Endothelial cell of umbilical vein (primary cell): ENCODE measurements at regions not wholly inside any gene's neighbourhood (a gene's known extent, or its start where the extent isn't known, plus 50 kb on each side); places are given as distances from the start of the nearest gene placed in this dataset.

ENCODE experiments used
- BruUV-seq: library from RNA; stranded (reverse); fragments of 400-500 nt; replicated peaks from 2 replicates; lab custom pipeline; 2021; lab: Mats Ljungman, UMichigan
- CTCF ChIA-PET: fragments of 300-600, 350-600 bp; sonication (Branson Sonifier 250); formaldehyde crosslinking; loops from one replicate; lab custom pipeline; 2021; ENCODE audit warnings: antibody characterized with exemption, inconsistent platforms; lab: Charles Lee
- POLR2A ChIA-PET: fragments of 300-600, 350-600 bp; sonication (Branson Sonifier 250); formaldehyde crosslinking; loops from one replicate; lab custom pipeline; 2021; ENCODE audit warnings: antibody characterized with exemption, inconsistent platforms; lab: Charles Lee
- DNase-seq: peaks from one replicate; pipeline ENCODE4 v3.0.0-alpha.2; 2011; ENCODE audit warnings: low read depth, low spot score
- FAIRE-seq: peaks from 2 replicates; lab custom pipeline; 2011; peaks lifted over from hg19 to GRCh38; lab: Jason Lieb, UNC
- H2AFZ ChIP-seq: 2 replicates; pipeline ENCODE4 v1.6.0; 2012; ENCODE audit warnings: low read depth, low read length, control low read depth, inconsistent platforms
- H3K27ac ChIP-seq: 2 replicates; pipeline ENCODE4 v1.5.1; 2011; ENCODE audit warnings: low read depth, mild to moderate bottlenecking, control low read depth, low read length, moderate library complexity; ENCODE audit not compliant: insufficient read depth
- H3K27me3 ChIP-seq, 2 experiments: 2 replicates each; pipeline versions ENCODE4 v1.6.0 to v1.6.1; 2011; ENCODE audit warnings: low read length in 2 of 2, mixed read lengths in 1 of 2; ENCODE audit not compliant: control insufficient read depth in 2 of 2, insufficient read depth in 2 of 2
- H3K36me3 ChIP-seq, 2 experiments: 2 replicates in 1 of 2; 3 replicates in 1 of 2; pipeline ENCODE4 v1.5.1; 2011; ENCODE audit warnings: low read length in 2 of 2, mild to moderate bottlenecking in 1 of 2, moderate library complexity in 1 of 2; ENCODE audit not compliant: control insufficient read depth in 2 of 2, insufficient read depth in 2 of 2; ENCODE audit errors: extremely low read depth in 1 of 2
- H3K4me1 ChIP-seq: 3 replicates; pipeline ENCODE4 v1.5.1; 2011; ENCODE audit warnings: mild to moderate bottlenecking, low read length; ENCODE audit not compliant: control insufficient read depth, insufficient read depth; ENCODE audit errors: extremely low read depth
- H3K4me2 ChIP-seq: 2 replicates; pipeline ENCODE4 v1.6.1; 2011; ENCODE audit warnings: low read length, control low read depth, mixed read lengths; ENCODE audit not compliant: insufficient read depth
- H3K4me3 ChIP-seq, 3 experiments: fragments of 200-600 bp in 1 of 3; sonication (generic), shearing (Covaris generic) in 1 of 3; replicated peaks in 1 of 3; 2 replicates each; pipeline ENCODE4 v1.5.1; 2011 to 2016; ENCODE audit warnings: control low read depth in 3 of 3, low read length in 3 of 3, mild to moderate bottlenecking in 2 of 3, inconsistent platforms in 1 of 3, low read depth in 1 of 3, moderate library complexity in 1 of 3; ENCODE audit not compliant: insufficient read depth in 1 of 3
- H3K79me2 ChIP-seq: 2 replicates; pipeline ENCODE4 v1.6.0; 2012; ENCODE audit warnings: low read length, inconsistent platforms; ENCODE audit not compliant: control insufficient read depth, insufficient read depth
- H3K9ac ChIP-seq: replicated peaks from 2 replicates; pipeline ENCODE3; 2011; ENCODE audit warnings: low read length, control low read depth; ENCODE audit not compliant: insufficient read depth; ENCODE audit errors: extremely low read depth
- H3K9me1 ChIP-seq: replicated peaks from 3 replicates; pipeline ENCODE4 v1.6.0; 2011; ENCODE audit warnings: mild to moderate bottlenecking, low read length; ENCODE audit not compliant: control insufficient read depth, insufficient read depth; ENCODE audit errors: extremely low read depth
- H3K9me3 ChIP-seq: replicated peaks from 2 replicates; pipeline ENCODE4 v1.5.1; 2012; ENCODE audit warnings: low read length, inconsistent platforms; ENCODE audit not compliant: control insufficient read depth, insufficient read depth
- H4K20me1 ChIP-seq: replicated peaks from 2 replicates; pipeline ENCODE3; 2011; ENCODE audit warnings: mild to moderate bottlenecking, low read length; ENCODE audit not compliant: control insufficient read depth, insufficient read depth; ENCODE audit errors: extremely low read depth
- EZH2 ChIP-seq: IDR thresholded peaks from 2 replicates; pipeline ENCODE4 v1.6.1; 2012; ENCODE audit warnings: borderline replicate concordance, low read depth, mild to moderate bottlenecking, moderate library complexity, low read length, inconsistent platforms; ENCODE audit not compliant: severe bottlenecking
- FOS ChIP-seq: IDR thresholded peaks from 2 replicates; pipeline ENCODE4 v1.6.1; 2011; ENCODE audit warnings: mild to moderate bottlenecking, low read length, moderate library complexity, borderline replicate concordance; ENCODE audit not compliant: insufficient read depth
- GATA2 ChIP-seq: IDR thresholded peaks from 2 replicates; pipeline ENCODE4 v1.7.0; 2011; ENCODE audit warnings: low read depth, mild to moderate bottlenecking, moderate library complexity, mixed read lengths, low read length; ENCODE audit not compliant: insufficient read length, insufficient read depth
- JUN ChIP-seq: IDR thresholded peaks from 2 replicates; pipeline ENCODE4 v1.6.1; 2011; ENCODE audit warnings: borderline replicate concordance, low read depth; ENCODE audit not compliant: insufficient read length, insufficient read depth
- MYC ChIP-seq: IDR thresholded peaks from one replicate; pipeline ENCODE4 v1.6.1; 2011; ENCODE audit warnings: mild to moderate bottlenecking, low read depth, low read length
- POLR2A ChIP-seq: IDR thresholded peaks from 2 replicates; pipeline ENCODE4 v1.6.1; 2012; ENCODE audit warnings: low read depth, mild to moderate bottlenecking, control low read depth, low read length
- POLR2AphosphoS5 ChIP-seq: IDR thresholded peaks from 2 replicates; pipeline ENCODE4 v1.6.1; 2012; ENCODE audit warnings: low read depth, mild to moderate bottlenecking, control low read depth, low read length, moderate library complexity; ENCODE audit not compliant: insufficient read depth
- dilution Hi-C: fragments of 300-500 bp; cut with MboI; formaldehyde crosslinking; loops from one replicate; pipeline ENCODE4 v1.15.0; 2019; ENCODE audit warnings: low sequenced_read_pairs; ENCODE audit not compliant: extremely low pct_ligation_motif_present
- intact Hi-C: fragments of 100-400 bp; cut with micrococcal nuclease; formaldehyde crosslinking; loops from one replicate; pipeline ENCODE4 v1.10.0; 2022
- TF ChIP-seq, protein P1 (sequence below): IDR thresholded peaks from 2 replicates; pipeline ENCODE4 v1.6.1; 2011; ENCODE audit not compliant: insufficient read depth, insufficient read length
- TF ChIP-seq, protein P2 (sequence below), 2 donors: IDR thresholded peaks; 1 replicate in 1 of 2; 2 replicates in 1 of 2; pipeline ENCODE4 v1.5.1; 2011; ENCODE audit warnings: low read length in 2 of 2, mild to moderate bottlenecking in 2 of 2, moderate library complexity in 2 of 2, control low read depth in 1 of 2, inconsistent platforms in 1 of 2, low read depth in 1 of 2; ENCODE audit not compliant: insufficient read depth in 1 of 2; ENCODE audit errors: extremely low read depth in 1 of 2

DNA sequence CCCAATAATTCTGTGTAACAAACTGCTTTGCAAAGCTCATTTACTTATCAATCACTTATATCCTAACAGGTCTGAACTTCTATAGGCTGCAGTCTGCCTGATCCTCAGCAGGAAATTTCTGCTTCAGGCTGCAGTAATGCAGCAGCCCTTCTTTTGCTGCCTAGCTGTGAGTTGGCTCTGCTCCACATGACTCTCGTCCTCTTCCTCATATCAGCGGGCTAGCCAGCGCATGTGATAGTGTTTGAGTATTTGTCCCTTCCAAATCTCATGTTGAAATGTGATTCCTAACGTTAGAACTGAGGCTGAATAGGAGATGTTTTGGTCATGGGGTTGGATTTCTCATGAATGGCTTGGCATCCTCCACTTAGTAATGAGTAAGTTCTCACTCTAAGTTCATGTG is 387.8 kb downstream of the SEMA3D start:
- POLR2A ChIA-PET, result no interaction called here
- FAIRE-seq (no peak), DNase-seq (no peak)
- H3K4me2 ChIP-seq, result no peak overlapping the region
- H4K20me1 ChIP-seq, result no peaks in the 10 kb centered on the region
- TF ChIP-seq, protein P1, sequence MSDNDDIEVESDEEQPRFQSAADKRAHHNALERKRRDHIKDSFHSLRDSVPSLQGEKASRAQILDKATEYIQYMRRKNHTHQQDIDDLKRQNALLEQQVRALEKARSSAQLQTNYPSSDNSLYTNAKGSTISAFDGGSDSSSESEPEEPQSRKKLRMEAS, result no peak
- TF ChIP-seq EZH2, result no peak
- no peak for TF ChIP-seq POLR2A
- no peak for TF ChIP-seq GATA2
- no peak for TF ChIP-seq FOS
- no peak for TF ChIP-seq JUN
- TF ChIP-seq POLR2AphosphoS5, result no peak
- TF ChIP-seq, protein P2, sequence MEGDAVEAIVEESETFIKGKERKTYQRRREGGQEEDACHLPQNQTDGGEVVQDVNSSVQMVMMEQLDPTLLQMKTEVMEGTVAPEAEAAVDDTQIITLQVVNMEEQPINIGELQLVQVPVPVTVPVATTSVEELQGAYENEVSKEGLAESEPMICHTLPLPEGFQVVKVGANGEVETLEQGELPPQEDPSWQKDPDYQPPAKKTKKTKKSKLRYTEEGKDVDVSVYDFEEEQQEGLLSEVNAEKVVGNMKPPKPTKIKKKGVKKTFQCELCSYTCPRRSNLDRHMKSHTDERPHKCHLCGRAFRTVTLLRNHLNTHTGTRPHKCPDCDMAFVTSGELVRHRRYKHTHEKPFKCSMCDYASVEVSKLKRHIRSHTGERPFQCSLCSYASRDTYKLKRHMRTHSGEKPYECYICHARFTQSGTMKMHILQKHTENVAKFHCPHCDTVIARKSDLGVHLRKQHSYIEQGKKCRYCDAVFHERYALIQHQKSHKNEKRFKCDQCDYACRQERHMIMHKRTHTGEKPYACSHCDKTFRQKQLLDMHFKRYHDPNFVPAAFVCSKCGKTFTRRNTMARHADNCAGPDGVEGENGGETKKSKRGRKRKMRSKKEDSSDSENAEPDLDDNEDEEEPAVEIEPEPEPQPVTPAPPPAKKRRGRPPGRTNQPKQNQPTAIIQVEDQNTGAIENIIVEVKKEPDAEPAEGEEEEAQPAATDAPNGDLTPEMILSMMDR (IDR thresholded peaks at IDR 0.05; ENCODE audit: extremely low read depth in 1 of 2, insufficient read depth in 1 of 2, low read depth in 1 of 2, low read length in 2 of 2), result no peak
- no peak for TF ChIP-seq MYC
- CTCF ChIA-PET, result no interaction called here
- H3K4me1 ChIP-seq, result peaks cover 5% of the 10 kb centered on the region
- H3K9ac ChIP-seq, result no peak overlapping the region
- H3K9me1 ChIP-seq, result no peaks in the 10 kb centered on the region
- H3K9me3 ChIP-seq, result no peaks in the 10 kb centered on the region
- dilution Hi-C loops (no loop called here), intact Hi-C loops (no loop called here)
- H3K36me3 ChIP-seq, result no peaks in the 10 kb centered on the region
- H2AFZ ChIP-seq, result peak overlapping the region; percentile 18
- no TSS peak for BruUV-seq
- no peak overlapping the region for H3K27ac ChIP-seq
- no peaks in the 10 kb centered on the region for H3K79me2 ChIP-seq
- H3K4me3 ChIP-seq, result no peak overlapping the region
- no peaks in the 10 kb centered on the region for H3K27me3 ChIP-seq
